ENCODE measurements at regions not wholly inside any gene's neighbourhood (a gene's known extent, or its start where the extent isn't known, plus 50 kb on each side); places are given as distances from the start of the nearest gene placed in this dataset.

DNA sequence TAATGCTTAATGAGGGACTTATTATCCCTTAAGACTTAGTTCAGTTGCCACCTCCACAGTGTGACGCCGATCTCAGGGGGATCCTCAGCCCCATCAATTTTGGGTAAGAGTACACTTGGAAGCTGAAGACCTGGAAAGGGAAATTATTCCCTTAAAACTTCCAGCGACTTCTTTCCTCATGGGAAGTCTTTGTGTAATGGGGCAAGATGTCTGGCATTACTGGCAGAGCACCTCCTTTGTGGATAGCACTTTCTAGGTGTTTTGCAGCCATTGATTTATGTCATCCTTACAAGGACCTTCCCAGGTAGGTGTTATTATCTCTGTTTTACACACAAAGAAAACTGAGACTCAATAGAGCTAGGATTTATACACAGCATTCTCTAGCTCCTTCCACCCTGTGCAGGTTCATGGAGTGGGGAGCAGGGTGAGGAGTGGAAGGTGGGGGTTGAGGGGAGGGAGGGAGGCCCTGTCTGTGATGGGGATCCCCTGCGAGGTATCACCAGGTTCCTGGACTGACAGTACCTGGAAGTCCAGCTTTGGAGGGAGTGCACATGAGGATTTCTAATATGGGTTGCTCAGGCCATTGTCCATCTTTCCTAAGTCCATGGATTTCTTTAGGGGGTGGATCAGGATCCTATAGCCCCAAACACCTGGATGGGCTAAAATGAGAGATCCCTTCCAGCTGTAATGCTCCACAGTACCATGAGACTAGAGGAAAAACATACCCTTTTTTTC lies 79.4 kb downstream of the MYCN start:
- DNase-seq: no peak
- H3K36me3 ChIP-seq: no peaks in the 10 kb centered on the region
- H3K9me3 ChIP-seq (replicated peaks): no peaks in the 10 kb centered on the region
- H3K4me3 ChIP-seq: no peak overlapping the region
- TF ChIP-seq CTCF (IDR thresholded peaks at IDR 0.05; ENCODE audit: borderline replicate concordance): no peak
- intact Hi-C loops (cut with micrococcal nuclease): no loop called here
- H3K27me3 ChIP-seq (ENCODE audit: low read depth): peaks cover 55% of the 10 kb centered on the region
- H3K4me1 ChIP-seq: no peaks in the 10 kb centered on the region
- no peak overlapping the region for H3K27ac ChIP-seq (replicated peaks)

- Histone ChIP-seq H3K4me3 (no peak overlapping the region), H3K27ac (replicated peaks) (no peak overlapping the region), H3K9me3 (replicated peaks) (no peaks in the 10 kb centered on the region), H3K36me3 (no peaks in the 10 kb centered on the region), H3K4me1 (peaks cover 6% of the 10 kb centered on the region), H3K27me3 (ENCODE audit: low read depth) (peaks cover 62% of the 10 kb centered on the region)
- DNase-seq: no peak
- TF ChIP-seq CTCF (IDR thresholded peaks at IDR 0.05; ENCODE audit: borderline replicate concordance): no peak
- intact Hi-C loops (cut with micrococcal nuclease): no loop called here
These were observed 78.7 kb downstream of the MYCN start for GRCh38 chr2:16019060-16019480.

DNA sequence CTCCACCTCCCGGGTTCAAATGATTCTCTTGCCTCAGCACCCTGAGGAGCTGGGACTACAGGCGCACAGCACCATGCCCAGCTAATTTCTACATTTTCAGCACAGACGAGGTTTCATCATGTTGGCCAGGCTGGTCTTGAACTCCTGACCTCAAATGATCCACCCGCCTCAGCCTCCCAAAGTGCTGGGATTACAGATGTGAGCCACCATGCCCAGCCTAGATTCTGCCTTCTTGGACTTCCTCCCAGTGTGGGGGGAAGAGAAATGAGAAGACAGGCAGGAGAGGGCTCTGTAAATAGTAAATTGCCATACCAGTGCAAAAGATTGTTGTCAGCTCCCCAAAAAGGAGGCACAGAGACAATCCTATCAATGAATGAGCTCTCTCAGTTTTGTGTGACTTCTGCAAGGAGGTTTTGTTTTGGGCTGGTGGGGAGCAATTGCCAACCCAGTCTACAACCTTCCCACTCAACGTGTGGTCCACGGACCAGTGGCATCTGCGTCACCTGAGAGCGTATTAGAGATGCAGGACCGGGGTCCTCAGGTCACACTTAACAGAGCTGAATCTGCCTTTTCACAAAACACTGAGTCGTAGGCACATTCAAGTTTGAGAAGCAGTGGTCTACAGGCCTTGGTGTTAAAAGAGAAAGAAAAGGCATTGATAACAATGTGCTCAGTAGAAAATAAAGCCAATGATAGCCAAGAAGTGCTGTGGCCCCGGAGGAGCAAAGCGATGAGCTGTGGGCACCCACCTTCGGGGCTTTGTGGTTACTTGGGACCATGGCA lies 78.1 kb downstream of the MYCN start:
- Histone ChIP-seq H3K4me3 (no peak overlapping the region), H3K9me3 (replicated peaks) (no peaks in the 10 kb centered on the region), H3K27me3 (ENCODE audit: low read depth) (peaks cover 63% of the 10 kb centered on the region), H3K4me1 (peaks cover 12% of the 10 kb centered on the region), H3K27ac (replicated peaks) (no peak overlapping the region), H3K36me3 (no peaks in the 10 kb centered on the region)
- DNase-seq: no peak
- TF ChIP-seq CTCF (IDR thresholded peaks at IDR 0.05; ENCODE audit: borderline replicate concordance): no peak
- intact Hi-C loops (cut with micrococcal nuclease): no loop called here

GRCh38 chr2:16016282-16016681 lies 75.9 kb downstream of the MYCN start:
- intact Hi-C loops (cut with micrococcal nuclease): no loop called here
- no peak for TF ChIP-seq CTCF (IDR thresholded peaks at IDR 0.05; ENCODE audit: borderline replicate concordance)

DNA sequence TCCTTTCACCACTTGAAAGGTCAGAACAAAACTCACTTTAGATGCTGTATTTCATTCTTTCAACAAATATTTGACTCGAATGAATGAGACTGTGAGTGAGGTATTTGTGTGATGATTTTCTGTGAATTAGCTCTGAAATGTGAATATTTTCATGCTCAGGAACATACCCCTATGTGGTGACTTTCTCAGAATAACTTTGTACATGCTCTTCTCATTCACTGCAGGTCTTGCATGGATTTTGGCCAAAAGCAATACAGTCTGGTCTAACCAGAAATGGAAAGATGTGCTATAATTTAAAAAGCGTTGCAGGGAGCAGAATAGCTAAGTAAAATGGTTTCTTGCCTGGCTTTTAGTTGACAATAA lies 75.5 kb downstream of the MYCN start:
- intact Hi-C loops (cut with micrococcal nuclease): no loop called here
- Histone ChIP-seq H3K4me3 (no peak overlapping the region), H3K4me1 (peaks cover 16% of the 10 kb centered on the region), H3K27ac (replicated peaks) (no peak overlapping the region), H3K9me3 (replicated peaks) (no peaks in the 10 kb centered on the region), H3K36me3 (no peaks in the 10 kb centered on the region), H3K27me3 (ENCODE audit: low read depth) (peaks cover 70% of the 10 kb centered on the region)
- TF ChIP-seq CTCF (IDR thresholded peaks at IDR 0.05; ENCODE audit: borderline replicate concordance): no peak
- DNase-seq: no peak

More at GRCh38 chr2:16016282-16016681, 75.9 kb downstream of the MYCN start:
- H3K9me3 ChIP-seq (replicated peaks): no peaks in the 10 kb centered on the region
- H3K4me1 ChIP-seq: peaks cover 16% of the 10 kb centered on the region
- H3K36me3 ChIP-seq: no peaks in the 10 kb centered on the region
- no peak overlapping the region for H3K4me3 ChIP-seq
- H3K27me3 ChIP-seq (ENCODE audit: low read depth): peaks cover 69% of the 10 kb centered on the region
- H3K27ac ChIP-seq (replicated peaks): no peak overlapping the region
- DNase-seq: no peak

All from left ventricle myocardium inferior (tissue), 1 donor.